AG04450 (cell line): ENCODE measurements at regions not wholly inside any gene's neighbourhood (a gene's known extent, or its start where the extent isn't known, plus 50 kb on each side); places are given as distances from the start of the nearest gene placed in this dataset.

Experiments
- CTCF ChIA-PET: fragments of 300-600, 350-600 bp; formaldehyde crosslinking; extraction: SDS; loops from one replicate; lab custom pipeline; 2022; ENCODE audit warnings: antibody characterized with exemption, inconsistent platforms; lab: Charles Lee
- POLR2A ChIA-PET: fragments of 350-600 bp; formaldehyde crosslinking; extraction: SDS; loops from one replicate; lab custom pipeline; 2021; ENCODE audit warnings: antibody characterized with exemption, inconsistent platforms; lab: Yijun Ruan, JAX
- DNase-seq: peaks from one replicate; pipeline ENCODE4 v3.0.0-alpha.2; 2011; ENCODE audit warnings: low read depth, low spot score
- H3K27ac ChIP-seq: one replicate; pipeline ENCODE4 v1.5.1; 2012; ENCODE audit warnings: low read depth, low read length, control low read depth
- H3K27me3 ChIP-seq: one replicate; pipeline ENCODE4 v1.6.0; 2012; ENCODE audit warnings: low read length; ENCODE audit not compliant: control insufficient read depth, insufficient read depth
- H3K4me3 ChIP-seq: 2 replicates; pipeline ENCODE4 v1.5.1; 2011; ENCODE audit warnings: mild to moderate bottlenecking, low read depth, low read length, control low read depth
- H3K9me3 ChIP-seq: 2 replicates; pipeline ENCODE4 v1.5.1; 2012; ENCODE audit warnings: low read length; ENCODE audit not compliant: control insufficient read depth, insufficient read depth
- CTCF ChIP-seq: IDR thresholded peaks from 2 replicates; pipeline ENCODE4 v1.5.1; 2011; ENCODE audit warnings: low read depth, low read length, control low read depth, inconsistent platforms

GRCh38 chrX:95728446-95728845 lies 956.2 kb upstream of the DIAPH2 start:
- ChIA-PET POLR2A (no interaction called here), CTCF (no interaction called here)
- Histone ChIP-seq H3K9me3 (no peaks in the 10 kb centered on the region), H3K27ac (no peak overlapping the region), H3K27me3 (no peaks in the 10 kb centered on the region), H3K4me3 (no peak overlapping the region)
- TF ChIP-seq CTCF, result no peak
- DNase-seq, result no peak

GRCh38 chrX:95729401-95729800 lies 955.2 kb upstream of the DIAPH2 start:
- DNase-seq, result no peak
- CTCF ChIA-PET, result no interaction called here
- Histone ChIP-seq H3K4me3 (no peak overlapping the region), H3K9me3 (no peaks in the 10 kb centered on the region), H3K27me3 (no peaks in the 10 kb centered on the region), H3K27ac (no peak overlapping the region)
- TF ChIP-seq CTCF, result no peak
- POLR2A ChIA-PET, result no interaction called here

- no peak for TF ChIP-seq CTCF
- POLR2A ChIA-PET, result no interaction called here
- Histone ChIP-seq H3K9me3 (no peaks in the 10 kb centered on the region), H3K4me3 (no peak overlapping the region), H3K27ac (no peak overlapping the region), H3K27me3 (no peaks in the 10 kb centered on the region)
- no peak for DNase-seq
- CTCF ChIA-PET, result no interaction called here
These were observed 951.2 kb upstream of the DIAPH2 start for GRCh38 chrX:95733426-95733825.

- POLR2A ChIA-PET, result no interaction called here
- DNase-seq, result no peak
- no peaks in the 10 kb centered on the region for H3K27me3 ChIP-seq
- CTCF ChIA-PET, result no interaction called here
- no peak for TF ChIP-seq CTCF
- no peak overlapping the region for H3K4me3 ChIP-seq
- no peak overlapping the region for H3K27ac ChIP-seq
- no peaks in the 10 kb centered on the region for H3K9me3 ChIP-seq
These were observed 930.2 kb upstream of the DIAPH2 start for GRCh38 chrX:95754411-95754810.

GRCh38 chrX:95760356-95760755 lies 924.3 kb upstream of the DIAPH2 start:
- no peak for DNase-seq
- no peak for TF ChIP-seq CTCF
- CTCF ChIA-PET, result interaction anchor here (0.6 kb wide), 1 partner anchor 863 kb away, joined by 7 read pairs; no protein-coding TSS in a partner anchor

More at GRCh38 chrX:95760356-95760755, 924.3 kb upstream of the DIAPH2 start:
- POLR2A ChIA-PET, result no interaction called here
- Histone ChIP-seq H3K4me3 (no peak overlapping the region), H3K9me3 (no peaks in the 10 kb centered on the region), H3K27me3 (no peaks in the 10 kb centered on the region), H3K27ac (no peak overlapping the region)
